ENCODE measurements at regions not wholly inside any gene's neighbourhood (a gene's known extent, or its start where the extent isn't known, plus 50 kb on each side); places are given as distances from the start of the nearest gene placed in this dataset.

DNA sequence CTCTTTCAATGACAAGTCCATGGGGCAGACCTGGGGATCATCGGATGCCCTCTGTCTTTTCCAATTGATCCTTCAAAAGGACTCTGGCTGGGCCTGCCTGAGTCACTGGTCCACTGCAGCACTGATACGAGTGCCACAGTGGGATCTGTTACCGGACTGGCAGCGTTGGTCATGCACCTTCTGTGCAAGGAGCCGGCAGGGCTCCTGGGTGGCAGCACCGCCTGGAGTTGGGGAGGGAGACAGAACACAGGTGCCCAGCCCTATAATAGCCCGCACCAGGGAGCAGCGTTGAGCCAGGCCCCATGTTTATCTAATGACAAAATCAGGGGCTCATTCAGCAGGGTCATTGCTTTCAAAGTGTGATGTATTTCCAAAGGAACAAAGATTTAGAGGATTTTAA, 64.2 kb upstream of the NXT1 start:
- TF ChIP-seq CTCF (conservative IDR thresholded peaks at IDR 0.05; ENCODE audit: low read depth, low read length) (no peak), MXI1 (IDR thresholded peaks at IDR 0.05; ENCODE audit: borderline replicate concordance, low read depth, low read length) (no peak), MAZ (IDR thresholded peaks at IDR 0.05; ENCODE audit: borderline replicate concordance, low read depth, low read length) (no peak), RAD21 (IDR thresholded peaks at IDR 0.05; ENCODE audit: low read length) (no peak), USF2 (IDR thresholded peaks at IDR 0.05; ENCODE audit: low read depth, low read length) (no peak)
